Posterior vena cava (tissue), 2 donors: ENCODE measurements at regions not wholly inside any gene's neighbourhood (a gene's known extent, or its start where the extent isn't known, plus 50 kb on each side); places are given as distances from the start of the nearest gene placed in this dataset.
"Not testable (repeated sequence)": the region's sequence is repeated elsewhere in the genome, so short reads cannot be mapped to it uniquely, and the experiment has no call there.

Experiments
- DNase-seq: peaks from one replicate; pipeline ENCODE4 v3.0.0-alpha.2; 2020; ENCODE audit warnings: low spot score
- intact Hi-C, 2 donors: fragments of 100-400 bp; cut with DNase I; formaldehyde crosslinking; loops; one replicate each; pipeline versions ENCODE4 v1.14.1 to v1.14.2; 2022 to 2023
- donor health status: DM: yes; HTN: yes; CAD: no.
- donor health status: DM: yes; HTN: yes; CAD: no.

DNA sequence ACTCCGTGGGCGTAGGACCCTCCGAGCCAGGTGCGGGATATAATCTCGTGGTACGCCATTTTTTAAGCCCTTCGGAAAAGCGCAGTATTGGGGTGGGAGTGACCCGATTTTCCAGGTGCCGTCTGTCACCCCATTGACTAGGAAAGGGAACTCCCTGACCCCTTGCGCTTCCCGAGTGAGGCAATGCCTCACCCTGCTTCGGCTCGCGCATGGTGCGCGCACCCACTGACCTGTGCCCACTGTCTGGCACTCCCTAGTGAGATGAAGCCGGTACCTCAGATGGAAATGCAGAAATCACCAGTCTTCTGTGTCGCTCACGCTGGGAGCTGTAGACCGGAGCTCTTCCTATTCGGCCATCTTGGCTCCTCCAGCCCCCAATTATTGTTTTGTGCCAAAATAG lies 459.7 kb upstream of the UBE2E2 start:
- DNase-seq, intact Hi-C loops: not testable (repeated sequence)

DNA sequence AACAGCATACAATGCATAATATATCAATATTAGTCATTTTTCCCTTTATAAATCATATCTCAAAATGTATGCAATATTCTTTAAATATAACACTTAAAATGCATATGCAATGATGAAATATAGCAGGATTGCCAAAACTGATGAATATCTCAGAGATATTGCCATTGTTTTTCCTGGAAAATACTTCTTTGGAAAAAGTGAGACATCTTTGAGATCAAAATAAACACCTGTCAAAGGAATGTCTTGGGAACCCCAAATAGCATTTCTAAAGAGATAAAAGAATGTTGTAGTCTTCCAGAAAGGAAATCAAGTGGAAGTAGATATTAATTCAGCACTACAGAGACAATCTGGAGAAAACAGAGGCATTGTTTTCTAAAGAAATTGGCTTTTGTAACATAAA lies 457.8 kb upstream of the UBE2E2 start:
- no peak for DNase-seq
- intact Hi-C loops: no loop called here

DNA sequence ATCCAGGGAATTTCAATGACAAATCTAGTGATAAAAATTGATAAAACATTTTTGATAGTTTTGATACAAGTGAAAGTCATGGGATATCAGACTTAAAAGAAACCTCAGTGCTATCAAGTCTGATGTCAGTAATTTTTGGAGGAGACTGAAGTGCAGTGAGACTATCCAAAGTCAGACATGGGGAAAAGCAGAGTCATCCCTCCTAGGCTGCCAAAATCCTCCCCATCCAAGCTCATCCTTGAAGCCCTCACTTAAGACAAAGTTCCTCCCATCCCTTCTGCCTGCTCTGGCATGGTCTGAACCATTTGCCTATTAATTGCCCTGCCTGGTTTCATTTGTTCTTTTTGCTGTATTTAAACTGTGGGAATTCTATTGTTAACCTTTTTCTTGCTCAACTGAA lies 456.9 kb upstream of the UBE2E2 start:
- intact Hi-C loops: no loop called here

DNA sequence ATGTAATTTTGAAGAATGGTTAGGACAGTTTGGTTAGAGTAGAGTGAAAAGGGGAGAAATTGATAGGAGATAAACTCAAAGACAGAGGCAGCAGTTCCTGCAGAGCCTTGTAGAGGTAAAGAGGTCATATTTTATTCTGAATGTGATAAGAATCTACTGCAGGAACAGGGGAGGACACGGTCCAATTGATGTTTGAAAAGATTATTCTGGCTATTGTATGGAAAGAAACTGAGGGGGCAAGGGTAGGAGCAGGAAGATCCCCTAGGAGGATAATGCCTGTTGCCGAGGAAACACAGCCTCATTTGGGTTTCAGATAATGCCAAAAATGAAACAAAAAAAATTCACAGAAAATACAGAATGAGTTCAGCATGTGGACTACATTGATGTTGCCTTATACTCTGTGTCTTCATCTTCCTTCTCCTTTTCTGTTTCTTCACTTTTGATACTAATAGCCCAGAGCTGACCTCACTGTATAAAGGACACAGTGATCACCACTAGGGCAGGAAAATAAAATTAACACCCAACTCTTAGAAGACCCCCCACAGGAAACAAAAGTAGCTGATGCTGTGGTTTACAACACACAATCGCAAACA lies 454.6 kb upstream of the UBE2E2 start:
- no peak for DNase-seq
- intact Hi-C loops: no loop called here

More for the DNA sequence above, 456.9 kb upstream of the UBE2E2 start:
- DNase-seq: no peak

DNA sequence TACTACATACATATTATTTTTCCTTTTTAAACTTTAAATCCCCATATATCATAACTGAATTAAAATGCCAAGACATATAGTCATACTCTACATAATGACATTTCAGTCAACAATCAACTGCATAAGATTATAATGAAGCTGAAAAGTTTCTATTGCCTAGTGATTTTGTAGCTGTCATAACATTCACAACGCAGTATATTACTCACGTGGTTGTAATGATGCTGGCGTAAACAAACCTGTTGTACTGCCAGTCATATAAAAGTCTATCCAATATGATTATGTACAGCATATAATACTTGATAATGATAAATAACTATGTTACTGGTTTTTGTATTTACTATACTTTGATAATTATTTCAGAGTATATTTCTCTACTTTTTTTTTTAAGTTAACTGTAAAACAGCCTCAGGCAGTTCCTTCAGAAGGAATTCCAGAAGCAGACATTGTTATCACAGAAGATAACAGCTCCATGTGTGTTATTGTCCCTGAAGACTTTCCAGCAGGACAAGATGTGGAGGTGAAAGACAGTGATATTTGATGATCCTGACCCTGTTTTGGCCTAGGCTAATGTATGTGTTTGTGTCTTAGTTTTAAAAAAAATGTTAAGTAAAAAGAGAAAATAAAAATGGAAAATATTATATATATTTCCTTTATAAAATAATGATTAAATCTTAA lies 443.4 kb upstream of the UBE2E2 start:
- intact Hi-C loops: loop anchor here in 1 of 2 donors (5.0 kb wide), 1 partner anchor 1667 kb away; no protein-coding TSS in a partner anchor
- no peak for DNase-seq

DNA sequence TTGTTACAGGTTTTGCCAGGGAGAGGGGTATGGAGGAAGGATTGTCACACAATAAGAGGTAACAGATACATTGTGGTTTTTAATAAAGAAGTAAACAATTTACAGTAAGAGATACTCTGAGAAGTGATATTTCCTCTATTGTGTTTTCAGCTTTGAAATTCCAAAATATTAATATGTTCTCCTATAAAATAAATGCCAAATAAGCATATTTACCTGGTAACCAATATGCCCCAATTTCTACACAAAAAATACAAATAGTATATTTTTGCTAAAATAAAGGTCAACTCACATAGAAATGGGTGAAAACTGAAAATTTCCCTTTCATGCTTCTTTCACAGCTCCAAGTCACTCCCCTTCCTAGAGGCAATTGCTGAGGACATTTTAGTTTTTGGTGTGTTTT lies 437.4 kb upstream of the UBE2E2 start:
- no peak for DNase-seq
- intact Hi-C loops: no loop called here

DNA sequence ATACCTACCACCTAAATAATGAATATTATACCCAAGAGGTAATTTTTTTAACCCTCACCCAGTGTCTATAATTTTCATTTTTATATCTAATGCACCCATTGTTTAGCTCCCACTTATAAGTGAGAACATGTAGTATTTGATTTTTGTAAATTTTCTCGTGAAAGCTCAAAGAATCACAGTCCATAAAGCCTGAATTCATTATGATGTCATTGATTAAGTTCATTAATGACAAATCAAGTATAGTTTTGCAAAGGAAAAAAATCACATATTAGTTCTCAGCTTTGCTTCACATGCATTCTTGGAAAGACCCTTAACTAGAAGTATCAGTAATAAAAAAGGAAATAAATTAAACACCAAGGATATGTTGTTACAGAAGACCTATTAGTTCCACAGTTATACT lies 425.3 kb upstream of the UBE2E2 start:
- no peak for DNase-seq
- intact Hi-C loops: no loop called here

DNA sequence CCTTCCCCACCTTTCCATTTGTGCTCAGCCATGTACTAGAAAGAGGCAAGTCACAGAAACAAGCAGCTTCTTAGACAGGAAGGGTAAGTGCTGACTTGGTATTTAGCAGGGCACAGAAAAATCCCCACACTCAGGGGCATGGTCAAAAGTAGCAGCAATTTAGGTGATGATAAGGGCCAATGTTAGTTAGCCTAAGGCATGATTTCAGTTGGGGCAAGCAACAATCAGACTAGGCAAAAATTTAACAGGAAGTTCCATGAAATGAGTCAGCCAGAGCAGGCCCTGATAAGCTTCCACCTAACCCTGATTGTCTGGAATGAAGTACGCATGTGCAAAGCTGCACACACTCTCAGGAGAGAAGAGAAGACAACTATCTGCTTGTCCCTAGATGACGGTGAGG lies 423.4 kb upstream of the UBE2E2 start:
- no peak for DNase-seq
- intact Hi-C loops: no loop called here

DNA sequence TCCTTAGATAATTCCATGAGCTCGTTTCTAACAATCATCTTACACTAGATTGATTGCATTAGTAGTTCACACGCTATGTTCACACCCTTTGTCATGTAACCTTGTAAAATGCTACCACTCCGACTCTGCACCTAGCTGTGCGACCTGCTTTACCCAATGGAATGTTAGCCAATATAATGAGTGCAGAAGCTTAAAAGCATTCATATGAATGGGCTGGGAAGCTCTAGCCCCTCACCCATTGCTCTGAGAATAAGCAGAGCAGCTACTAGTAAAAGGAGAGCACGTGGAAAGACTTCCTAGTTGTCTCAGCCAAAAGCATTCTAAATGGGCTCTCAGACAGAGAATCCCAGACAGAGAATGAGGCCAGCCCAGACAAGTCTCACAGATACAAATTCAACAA lies 410.6 kb upstream of the UBE2E2 start:
- DNase-seq: no peak
- intact Hi-C loops: no loop called here

DNA sequence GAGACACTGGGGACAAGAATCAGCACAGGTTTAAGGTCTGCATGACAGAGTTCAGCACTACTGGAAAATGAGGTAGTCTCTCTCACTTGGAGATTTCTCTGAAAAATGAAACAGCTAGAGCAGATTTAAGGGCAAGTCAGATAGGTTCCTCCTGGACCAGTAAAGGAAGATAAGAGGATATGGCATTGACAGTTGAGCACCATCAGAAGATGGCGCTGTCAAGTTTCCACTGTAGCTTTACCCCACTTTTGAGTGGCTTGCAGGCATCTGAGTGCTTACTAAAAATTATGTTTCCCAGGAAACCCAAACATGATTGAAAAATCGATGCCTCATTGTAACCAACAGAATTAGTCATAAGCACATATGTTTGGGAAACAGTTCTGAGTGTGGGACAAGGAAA lies 407.2 kb upstream of the UBE2E2 start:
- no peak for DNase-seq
- intact Hi-C loops: no loop called here

DNA sequence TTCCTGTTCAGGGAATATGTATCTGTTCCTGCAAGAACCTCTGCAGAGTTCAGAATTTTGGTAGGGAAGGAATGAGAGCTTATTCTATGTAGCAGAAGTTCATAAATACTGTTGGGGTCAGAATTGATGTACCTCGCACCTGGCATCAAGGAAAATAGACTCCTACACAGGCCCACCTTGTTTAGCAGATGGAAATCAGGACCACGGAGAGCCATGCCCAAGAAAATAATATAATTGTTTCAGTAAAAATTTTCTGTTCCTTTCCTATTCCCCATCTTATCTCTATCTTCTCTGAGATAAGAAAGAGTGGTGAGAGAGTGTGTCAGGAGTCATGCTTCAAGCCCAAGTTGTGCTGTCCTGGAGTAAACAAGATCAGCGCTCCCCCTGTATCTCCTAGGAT lies 404.7 kb upstream of the UBE2E2 start:
- intact Hi-C loops: no loop called here
- no peak for DNase-seq

DNA sequence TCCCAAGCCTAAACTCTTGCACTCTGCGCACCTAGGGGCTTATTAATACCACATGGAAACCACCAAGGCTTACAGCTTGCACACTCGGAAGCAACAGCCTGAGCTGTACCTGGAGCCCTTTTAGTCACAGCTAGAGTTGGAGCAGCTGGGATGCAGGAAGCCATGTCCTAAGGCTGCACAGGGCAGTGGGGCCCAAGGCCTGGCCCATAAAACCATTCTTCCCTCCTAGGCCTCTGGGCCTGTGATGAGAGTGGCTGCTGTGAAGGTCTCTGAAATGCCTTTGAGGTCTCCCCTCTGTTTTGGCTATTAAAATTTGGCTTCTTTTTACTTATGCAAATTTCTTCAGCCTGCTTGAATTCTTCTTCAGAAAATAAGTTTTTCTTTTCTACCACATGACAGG lies 383.9 kb upstream of the UBE2E2 start:
- intact Hi-C loops: no loop called here
- no peak for DNase-seq

DNA sequence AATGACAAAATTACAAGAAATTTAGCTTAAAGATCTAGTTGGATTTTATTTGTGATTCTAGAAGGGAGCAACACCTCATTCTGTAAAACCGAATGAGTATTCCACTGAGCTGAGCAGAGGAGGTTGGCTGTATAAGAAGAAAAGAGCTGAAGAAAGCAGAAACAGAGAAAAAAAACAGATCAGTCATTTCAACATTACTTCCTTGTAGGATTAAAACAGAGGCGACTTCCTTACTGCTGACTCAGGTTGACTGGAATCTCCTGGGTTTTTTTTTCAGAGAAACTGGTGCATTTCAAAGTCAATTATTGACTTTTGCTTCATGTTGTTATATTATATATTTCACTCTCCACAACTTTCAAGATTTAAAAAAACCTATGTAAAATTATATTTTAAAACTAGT lies 368.1 kb upstream of the UBE2E2 start:
- intact Hi-C loops: no loop called here
- DNase-seq: no peak

DNA sequence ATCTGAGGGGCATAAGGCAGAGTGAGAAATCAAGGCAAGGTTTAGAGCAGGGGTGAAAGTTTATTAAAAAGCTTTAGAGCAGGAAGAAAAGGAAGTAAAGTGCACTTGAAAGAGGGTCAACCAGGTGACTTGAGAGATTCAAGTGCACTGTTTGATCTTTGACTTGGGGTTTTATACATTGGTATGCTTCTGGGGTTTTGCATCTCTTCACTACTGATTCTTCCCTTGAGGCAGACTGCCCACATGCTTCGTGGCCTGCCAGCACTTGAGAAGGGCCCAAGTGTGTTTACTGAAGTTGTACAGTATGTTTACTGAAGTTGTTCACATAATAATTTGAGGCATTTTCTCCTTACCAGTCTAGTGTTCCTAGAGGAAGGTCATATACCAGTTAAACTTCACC lies 367.0 kb upstream of the UBE2E2 start:
- intact Hi-C loops: no loop called here

DNA sequence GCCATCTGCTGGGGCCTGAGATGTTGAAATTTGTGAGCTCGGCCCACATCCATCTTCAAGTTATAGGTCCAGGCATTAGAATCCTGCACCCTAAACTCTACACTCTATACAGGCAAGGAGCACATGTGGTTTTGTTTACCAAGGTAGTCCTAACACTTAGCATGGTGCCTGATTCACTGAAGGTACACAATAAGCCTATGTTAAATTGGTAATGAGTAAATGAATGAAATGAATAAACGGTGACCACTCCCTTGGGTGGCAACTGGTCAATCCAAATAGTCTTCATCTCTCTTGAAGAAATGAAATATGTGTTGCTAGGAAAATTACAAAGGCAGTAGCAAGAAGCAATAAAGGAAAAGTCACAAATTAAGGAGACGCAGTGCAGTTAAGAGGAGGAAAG lies 359.3 kb upstream of the UBE2E2 start:
- DNase-seq: no peak
- intact Hi-C loops: no loop called here

More for the DNA sequence above, 367.0 kb upstream of the UBE2E2 start:
- no peak for DNase-seq

DNA sequence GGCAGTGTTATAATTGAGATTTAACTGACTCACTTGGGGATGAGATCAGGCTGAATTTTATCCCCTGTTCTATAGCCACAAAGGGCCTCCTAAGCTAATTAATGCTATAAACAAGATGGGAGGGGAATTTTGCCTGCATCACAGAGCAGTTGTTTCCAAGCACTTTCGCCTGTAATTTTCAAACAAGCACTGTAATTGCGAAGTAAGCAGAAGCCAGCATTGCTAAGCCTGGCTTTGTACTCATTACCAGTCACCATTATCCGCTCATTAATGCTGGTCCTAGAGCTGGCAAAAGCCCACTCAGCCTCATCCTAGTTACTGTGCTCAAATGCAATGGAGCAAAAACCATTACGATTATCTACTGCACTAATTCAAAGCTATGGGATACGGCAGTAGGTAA lies 356.6 kb upstream of the UBE2E2 start:
- intact Hi-C loops: no loop called here
- no peak for DNase-seq

DNA sequence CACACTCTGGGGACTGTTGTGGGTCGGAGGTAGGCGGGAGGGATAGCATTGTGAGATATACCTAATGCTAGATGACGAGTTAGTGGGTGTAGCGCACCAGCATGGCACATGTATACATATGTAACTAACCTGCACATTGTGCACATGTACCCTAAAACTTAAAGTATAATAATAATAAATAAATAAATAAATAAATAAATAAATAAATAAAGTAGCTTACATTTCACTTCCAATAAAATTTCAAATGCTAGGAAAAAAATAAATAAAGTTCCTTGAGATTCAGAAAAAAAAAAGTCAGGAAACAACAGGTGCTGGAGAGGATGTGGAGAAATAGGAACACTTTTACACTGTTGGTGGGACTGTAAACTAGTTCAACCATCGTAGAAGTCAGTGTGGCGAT lies 353.5 kb upstream of the UBE2E2 start:
- DNase-seq, intact Hi-C loops: not testable (repeated sequence)

DNA sequence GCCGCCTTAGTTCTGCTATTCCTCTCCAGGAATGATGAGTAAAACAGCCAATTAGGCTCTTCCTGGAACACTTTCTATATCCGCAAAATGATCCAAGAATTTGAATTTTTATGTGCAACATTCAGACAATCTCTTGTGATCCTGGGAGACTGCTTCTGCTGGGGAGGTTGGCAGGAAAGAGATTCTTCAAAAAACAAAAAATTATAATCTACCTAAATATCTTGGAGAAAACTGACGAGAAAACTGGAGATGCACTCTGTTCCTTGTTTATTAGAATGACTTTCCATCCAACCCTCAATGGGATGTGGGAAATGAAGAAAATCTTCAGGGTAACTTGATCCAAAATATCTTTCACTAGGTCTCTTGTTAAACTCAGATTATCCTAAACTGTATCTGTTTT lies 346.3 kb upstream of the UBE2E2 start:
- intact Hi-C loops: no loop called here
- no peak for DNase-seq

DNA sequence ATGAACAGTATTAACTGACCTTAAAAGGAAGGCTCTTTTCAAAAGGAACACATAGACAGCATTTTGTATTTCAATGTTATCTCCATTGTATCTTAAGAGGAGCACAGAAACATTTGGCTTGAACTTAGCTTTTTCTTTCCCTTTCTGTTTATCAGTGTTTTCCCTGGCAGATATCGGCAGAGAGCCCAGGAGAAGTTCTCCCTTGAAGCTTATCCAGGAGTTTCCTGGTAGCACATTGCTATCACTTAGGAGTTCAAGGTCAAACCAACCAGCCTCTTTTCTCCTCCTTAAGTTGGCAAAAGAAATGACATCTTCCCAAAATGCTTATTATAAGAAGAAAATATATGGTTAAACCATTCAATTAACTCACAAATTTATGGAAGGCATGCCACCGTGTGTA lies 344.6 kb upstream of the UBE2E2 start:
- no peak for DNase-seq
- intact Hi-C loops: no loop called here

DNA sequence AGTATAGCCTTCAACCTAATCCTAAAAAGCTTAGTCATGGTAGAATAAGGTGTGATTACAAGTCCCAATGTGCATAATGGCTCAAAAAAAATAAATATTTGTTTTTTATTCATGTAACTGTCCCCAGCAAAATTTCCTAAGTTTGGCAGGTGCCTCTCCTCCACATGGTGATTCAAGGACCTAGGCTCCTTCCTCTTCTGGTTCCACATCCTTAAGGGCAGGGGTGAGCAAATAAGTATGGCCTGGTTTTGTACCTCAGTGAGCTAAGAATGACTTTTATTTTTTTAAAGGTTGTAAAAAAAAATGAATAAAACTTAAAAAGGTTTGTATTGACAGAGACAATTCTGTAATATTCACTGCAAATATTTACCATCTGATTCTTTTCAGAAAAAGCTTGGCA lies 343.5 kb upstream of the UBE2E2 start:
- intact Hi-C loops: no loop called here
- DNase-seq: no peak

DNA sequence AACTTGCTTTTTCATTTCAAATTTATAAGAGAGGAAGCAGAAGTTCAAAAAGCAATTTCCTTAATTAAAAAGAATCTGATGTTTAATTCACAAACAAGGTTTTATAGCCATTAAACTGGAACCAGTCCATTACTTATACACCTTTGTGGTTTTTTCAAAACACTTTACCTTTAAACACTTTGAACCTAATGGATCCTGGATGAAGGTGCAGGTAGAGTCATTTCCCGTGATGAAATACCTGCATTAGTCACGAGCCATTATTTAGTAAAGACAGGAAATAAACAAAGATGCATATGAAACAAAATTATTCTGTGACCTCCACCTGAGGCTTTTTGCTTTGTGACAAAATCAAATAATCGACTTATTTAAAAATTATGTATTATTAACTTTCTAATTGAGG lies 341.7 kb upstream of the UBE2E2 start:
- DNase-seq: no peak
- intact Hi-C loops: no loop called here

DNA sequence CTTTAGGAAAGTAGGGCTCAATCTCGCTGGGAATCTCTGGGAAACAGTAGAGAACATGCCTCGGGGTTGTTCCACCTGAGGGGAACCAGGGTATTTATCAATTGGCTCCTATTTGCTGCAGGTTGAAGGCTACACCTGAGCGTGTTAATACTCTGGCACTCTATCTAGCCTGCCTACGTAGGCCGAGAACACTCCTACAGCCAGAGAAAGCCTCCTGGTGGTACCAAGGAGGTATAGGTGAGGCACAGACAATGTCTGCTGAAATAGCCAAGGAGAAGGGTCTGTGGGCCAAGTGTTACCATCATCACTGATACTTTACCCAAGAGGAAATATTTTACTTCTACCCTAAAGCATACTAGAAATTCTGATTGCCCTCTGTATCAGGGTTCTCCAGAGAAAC lies 341.0 kb upstream of the UBE2E2 start:
- intact Hi-C loops: no loop called here
- no peak for DNase-seq
